ENCODE measurements at regions not wholly inside any gene's neighbourhood (a gene's known extent, or its start where the extent isn't known, plus 50 kb on each side); places are given as distances from the start of the nearest gene placed in this dataset.
"Not testable (repeated sequence)": the region's sequence is repeated elsewhere in the genome, so short reads cannot be mapped to it uniquely, and the experiment has no call there.

DNA sequence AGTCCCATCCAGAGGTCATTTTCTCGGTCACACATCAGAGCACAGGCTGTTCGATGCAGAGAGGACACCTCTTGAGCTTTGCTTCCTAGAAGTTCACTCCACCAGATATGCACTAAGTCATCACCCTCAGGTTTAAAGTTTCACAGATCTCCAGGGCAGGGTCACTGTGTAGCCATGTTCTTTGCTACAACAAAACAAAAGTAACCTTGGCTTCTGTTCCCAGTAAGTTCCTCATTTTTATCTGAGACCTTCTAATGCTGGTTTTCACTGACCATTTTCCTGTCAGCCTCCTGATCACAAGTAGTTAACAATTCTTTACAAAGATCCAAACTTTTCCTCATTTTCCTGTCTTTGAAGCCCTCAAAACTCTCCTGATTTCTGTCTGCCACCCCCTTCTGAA, 97.5 kb upstream of the CTSV start:
- Mint-ChIP-seq H3K36me3 (ENCODE audit: insufficient read depth in 1 of 3, low read depth in 3 of 3) (peaks cover 71 to 91% (median 90%) of the 10 kb centered on the region in 3 experiments), H3K4me1 (peaks cover 15 to 17% of the 10 kb centered on the region in 2 experiments), H3K27me3 (ENCODE audit: low read depth) (no peaks in the 10 kb centered on the region), H3K9me3 (peaks cover 0 to 4% of the 10 kb centered on the region in 2 experiments; a peak in 3 of 5 replicates), H3K27ac (peak overlapping the region in 2 of 3 experiments; percentile 1 to 64; a peak in 4 of 7 replicates), H3K4me3 (no peak overlapping the region)
- TF ChIP-seq CTCF (conservative IDR thresholded peaks at IDR 0.05), result no peak
- Histone ChIP-seq H2BK5ac (ENCODE audit: insufficient read length, low read length) (no peak overlapping the region), H4K20me1 (ENCODE audit: control insufficient read depth, insufficient read depth, insufficient read length) (no peaks in the 10 kb centered on the region), H2BK120ac (ENCODE audit: low read depth, low read length, poor library complexity, severe bottlenecking) (no peak overlapping the region), H3K18ac (ENCODE audit: insufficient read length, low read depth, low read length) (no peak overlapping the region), H3T11ph (ENCODE audit: low read length) (no peak overlapping the region), H3K9me3 (ENCODE audit: control insufficient read depth, low read depth, low read length) (no peaks in the 10 kb centered on the region), H3K79me1 (ENCODE audit: insufficient read depth, low read depth, low read length, poor library complexity, severe bottlenecking) (no peaks in the 10 kb centered on the region), H2AFZ (ENCODE audit: low read length) (no peak overlapping the region), H2AK5ac (ENCODE audit: insufficient read length, low read length) (no peak overlapping the region), H3K56ac (ENCODE audit: insufficient read length, low read depth, low read length) (no peak overlapping the region), H3K79me2 (ENCODE audit: insufficient read depth, low read length) (no peaks in the 10 kb centered on the region; the same call in 1 of the 2 replicates), H3K4ac (ENCODE audit: low read depth, low read length) (no peak overlapping the region), H2BK20ac (ENCODE audit: low read depth, low read length, poor library complexity, severe bottlenecking) (no peak overlapping the region), H3K27ac (ENCODE audit: insufficient read length, low read depth, low read length) (no peak overlapping the region), H2BK12ac (ENCODE audit: insufficient read length, low read depth, low read length) (no peak overlapping the region), H3K9ac (ENCODE audit: extremely low read depth, insufficient read length, low read length) (no peak overlapping the region), H3K14ac (ENCODE audit: insufficient read depth, low read length) (no peak overlapping the region), H4K5ac (ENCODE audit: insufficient read length, low read depth, low read length) (no peak overlapping the region), H3K23me2 (ENCODE audit: insufficient read length, low read depth, low read length, poor library complexity, severe bottlenecking) (no peaks in the 10 kb centered on the region), H3K23ac (ENCODE audit: insufficient read length, low read depth, low read length) (no peak overlapping the region), H4K91ac (ENCODE audit: insufficient read length, low read depth, low read length) (no peak overlapping the region), H2BK15ac (ENCODE audit: low read depth, low read length) (no peak overlapping the region), H3K4me2 (ENCODE audit: insufficient read depth, insufficient read length, low read length) (no peak overlapping the region), H3K4me1 (ENCODE audit: insufficient read depth, low read length) (no peaks in the 10 kb centered on the region), H3K27me3 (ENCODE audit: insufficient read depth, low read length) (no peaks in the 10 kb centered on the region), H4K8ac (replicated peaks; ENCODE audit: insufficient read length, low read depth, low read length) (no peak overlapping the region)
- no CpG with 5 or more reads among the region's 2 CpGs for WGBS (ENCODE audit: extremely low coverage, insufficient read length, low lambda C conversion rate)
- DNase-seq, result no peak

GRCh38 chr9:97133966-97134365, 95.0 kb upstream of the CTSV start:
- H3K79me1 ChIP-seq (ENCODE audit: insufficient read depth, low read depth, low read length, poor library complexity, severe bottlenecking); H3K27me3 Mint-ChIP-seq (ENCODE audit: low read depth); H2AFZ ChIP-seq (ENCODE audit: low read length); H3K4me3 Mint-ChIP-seq; H2BK15ac ChIP-seq (ENCODE audit: low read depth, low read length); H3K27me3 ChIP-seq (ENCODE audit: insufficient read depth, low read length); H3K18ac ChIP-seq (ENCODE audit: insufficient read length, low read depth, low read length); H4K20me1 ChIP-seq (ENCODE audit: control insufficient read depth, insufficient read depth, insufficient read length); H3K56ac ChIP-seq (ENCODE audit: insufficient read length, low read depth, low read length); H3K4me1 ChIP-seq (ENCODE audit: insufficient read depth, low read length); H3K4me2 ChIP-seq (ENCODE audit: insufficient read depth, insufficient read length, low read length); H2BK12ac ChIP-seq (ENCODE audit: insufficient read length, low read depth, low read length); DNase-seq; H3K23ac ChIP-seq (ENCODE audit: insufficient read length, low read depth, low read length); H3K9me3 ChIP-seq (ENCODE audit: control insufficient read depth, low read depth, low read length); H2AK5ac ChIP-seq (ENCODE audit: insufficient read length, low read length); H2BK20ac ChIP-seq (ENCODE audit: low read depth, low read length, poor library complexity, severe bottlenecking); H2BK120ac ChIP-seq (ENCODE audit: low read depth, low read length, poor library complexity, severe bottlenecking); H3K9me3 Mint-ChIP-seq; H3T11ph ChIP-seq (ENCODE audit: low read length); H3K9ac ChIP-seq (ENCODE audit: extremely low read depth, insufficient read length, low read length); H3K27ac ChIP-seq (ENCODE audit: insufficient read length, low read depth, low read length); H3K14ac ChIP-seq (ENCODE audit: insufficient read depth, low read length); H4K5ac ChIP-seq (ENCODE audit: insufficient read length, low read depth, low read length); H3K4ac ChIP-seq (ENCODE audit: low read depth, low read length); H3K23me2 ChIP-seq (ENCODE audit: insufficient read length, low read depth, low read length, poor library complexity, severe bottlenecking); H3K79me2 ChIP-seq (ENCODE audit: insufficient read depth, low read length); H4K91ac ChIP-seq (ENCODE audit: insufficient read length, low read depth, low read length); H4K8ac ChIP-seq (replicated peaks; ENCODE audit: insufficient read length, low read depth, low read length); H2BK5ac ChIP-seq (ENCODE audit: insufficient read length, low read length): not testable (repeated sequence)
- Mint-ChIP-seq H3K36me3 (ENCODE audit: insufficient read depth in 1 of 3, low read depth in 3 of 3) (peaks cover 78 to 94% (median 90%) of the 10 kb centered on the region in 3 experiments), H3K27ac (peak overlapping the region in 2 of 3 experiments; percentile 34 to 72; a peak in 2 of 7 replicates), H3K4me1 (peaks cover 14 to 15% of the 10 kb centered on the region in 2 experiments)
- WGBS (ENCODE audit: extremely low coverage, insufficient read length, low lambda C conversion rate), result no CpG with 5 or more reads among the region's 4 CpGs

Measured in H9 (cell line).